Lower leg skin (tissue), 4 donors: ENCODE measurements at regions not wholly inside any gene's neighbourhood (a gene's known extent, or its start where the extent isn't known, plus 50 kb on each side); places are given as distances from the start of the nearest gene placed in this dataset.

Experiments used
- DNase-seq, 2 donors: peaks; one replicate each; pipeline ENCODE4 v3.0.0-alpha.2; 2019; ENCODE audit warnings: low spot score in 2 of 2
- H3K4me3 ChIP-seq: fragments of 200-600 bp; sonication (generic); 2 replicates; pipeline ENCODE4 v1.5.1; 2017; ENCODE audit warnings: mild to moderate bottlenecking, low read depth; ENCODE audit not compliant: poor library complexity, severe bottlenecking
- POLR2A ChIP-seq, 2 donors: fragments of 450-650 bp; IDR thresholded peaks; one replicate each; pipeline ENCODE4 v1.6.1; 2016 to 2017; ENCODE audit warnings: antibody characterized with exemption in 2 of 2, mild to moderate bottlenecking in 1 of 2, moderate library complexity in 1 of 2
- WGBS, 2 donors: methylation state at CpG; one replicate each; pipeline ENCODE4 v1.1.5; 2018; 5-methylcytosine and 5-hydroxymethylcytosine counted together
- intact Hi-C: fragments of 100-400 bp; cut with DNase I; formaldehyde crosslinking; loops from one replicate; pipeline ENCODE4 v1.15.0; 2023; ENCODE audit warnings: low total_unique reads
- TF ChIP-seq, protein P1 (sequence below), 3 donors: fragments of 450-650 bp; IDR thresholded peaks; one replicate each; pipeline ENCODE4 v1.5.1; 2016; ENCODE audit warnings: antibody characterized with exemption in 3 of 3, mild to moderate bottlenecking in 3 of 3, moderate library complexity in 2 of 3

DNA sequence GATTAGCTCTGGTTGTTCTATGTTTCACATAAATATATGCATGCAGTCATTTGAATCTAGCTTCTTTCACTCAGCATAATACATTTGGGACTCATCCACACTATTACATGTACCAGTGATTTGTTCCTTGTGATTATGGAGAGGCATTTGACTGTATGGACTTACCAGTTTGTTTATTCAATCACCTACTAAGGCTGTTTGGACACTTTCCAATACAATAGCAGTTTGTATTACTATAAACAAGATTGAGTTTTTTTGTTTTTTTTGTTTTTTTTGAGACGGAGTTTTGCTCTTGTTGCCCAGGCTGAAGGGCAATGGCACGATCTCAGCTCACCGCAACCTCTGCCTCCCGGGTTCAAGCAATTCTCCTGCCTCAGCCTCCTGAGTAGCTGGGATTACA lies 109.8 kb upstream of the DST start:
- intact Hi-C loops, result no loop called here
- DNase-seq, result no peak
- WGBS, 2 donors, result 98 to 99% methylated on average over 4 of the region's 4 CpGs
- H3K4me3 ChIP-seq, result no peak overlapping the region
- TF ChIP-seq POLR2A (IDR thresholded peaks at IDR 0.05), result no peak
- TF ChIP-seq, protein P1, sequence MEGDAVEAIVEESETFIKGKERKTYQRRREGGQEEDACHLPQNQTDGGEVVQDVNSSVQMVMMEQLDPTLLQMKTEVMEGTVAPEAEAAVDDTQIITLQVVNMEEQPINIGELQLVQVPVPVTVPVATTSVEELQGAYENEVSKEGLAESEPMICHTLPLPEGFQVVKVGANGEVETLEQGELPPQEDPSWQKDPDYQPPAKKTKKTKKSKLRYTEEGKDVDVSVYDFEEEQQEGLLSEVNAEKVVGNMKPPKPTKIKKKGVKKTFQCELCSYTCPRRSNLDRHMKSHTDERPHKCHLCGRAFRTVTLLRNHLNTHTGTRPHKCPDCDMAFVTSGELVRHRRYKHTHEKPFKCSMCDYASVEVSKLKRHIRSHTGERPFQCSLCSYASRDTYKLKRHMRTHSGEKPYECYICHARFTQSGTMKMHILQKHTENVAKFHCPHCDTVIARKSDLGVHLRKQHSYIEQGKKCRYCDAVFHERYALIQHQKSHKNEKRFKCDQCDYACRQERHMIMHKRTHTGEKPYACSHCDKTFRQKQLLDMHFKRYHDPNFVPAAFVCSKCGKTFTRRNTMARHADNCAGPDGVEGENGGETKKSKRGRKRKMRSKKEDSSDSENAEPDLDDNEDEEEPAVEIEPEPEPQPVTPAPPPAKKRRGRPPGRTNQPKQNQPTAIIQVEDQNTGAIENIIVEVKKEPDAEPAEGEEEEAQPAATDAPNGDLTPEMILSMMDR (IDR thresholded peaks at IDR 0.05), result no peak

DNA sequence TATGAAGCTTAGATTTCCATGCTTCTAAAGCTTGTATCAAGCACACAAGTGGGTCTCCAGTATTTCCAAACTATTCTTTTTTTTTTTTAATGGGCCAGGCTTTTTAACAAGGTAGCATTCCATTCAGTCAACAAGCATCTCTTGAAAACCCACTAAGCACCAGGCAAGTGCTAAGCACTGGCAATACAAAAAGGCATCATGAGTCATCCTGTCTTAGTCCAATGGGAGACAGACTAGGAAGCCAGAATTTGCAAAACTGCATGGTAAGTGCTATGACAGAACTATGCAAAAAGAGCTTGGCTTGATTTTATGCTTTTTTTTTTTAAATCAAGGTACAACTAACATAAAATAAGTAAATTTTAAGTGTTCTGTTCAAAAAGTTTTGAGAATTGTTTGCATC lies 109.3 kb upstream of the DST start:
- no peak for TF ChIP-seq POLR2A (IDR thresholded peaks at IDR 0.05)
- TF ChIP-seq, protein P1 (IDR thresholded peaks at IDR 0.05), result no peak
- no peak for DNase-seq
- H3K4me3 ChIP-seq, result no peak overlapping the region
- intact Hi-C loops, result no loop called here

DNA sequence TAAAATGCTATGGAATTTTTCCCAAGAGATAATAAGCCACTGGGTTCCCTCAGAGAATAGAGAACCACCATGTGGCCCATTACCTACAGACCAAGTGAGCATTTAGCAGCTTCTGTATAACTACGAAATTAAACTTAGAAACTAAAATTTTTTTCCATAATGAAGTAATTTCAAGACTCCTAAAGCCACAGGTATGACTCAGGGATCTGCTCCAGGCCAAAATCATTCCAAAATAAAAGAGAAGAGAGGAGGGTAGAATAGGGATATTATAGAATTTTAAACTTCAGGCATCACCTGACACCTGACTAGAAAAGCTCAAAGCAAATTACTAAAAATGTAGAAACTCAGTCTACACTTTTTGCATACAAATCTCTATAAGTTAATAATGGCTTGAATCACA lies 108.9 kb upstream of the DST start:
- DNase-seq, result no peak
- intact Hi-C loops, result no loop called here
- WGBS, 2 donors, result 71 to 81% methylated on average over 1 of the region's 1 CpG
- TF ChIP-seq, protein P1 (IDR thresholded peaks at IDR 0.05), result no peak
- no peak for TF ChIP-seq POLR2A (IDR thresholded peaks at IDR 0.05)
- H3K4me3 ChIP-seq, result no peak overlapping the region

DNA sequence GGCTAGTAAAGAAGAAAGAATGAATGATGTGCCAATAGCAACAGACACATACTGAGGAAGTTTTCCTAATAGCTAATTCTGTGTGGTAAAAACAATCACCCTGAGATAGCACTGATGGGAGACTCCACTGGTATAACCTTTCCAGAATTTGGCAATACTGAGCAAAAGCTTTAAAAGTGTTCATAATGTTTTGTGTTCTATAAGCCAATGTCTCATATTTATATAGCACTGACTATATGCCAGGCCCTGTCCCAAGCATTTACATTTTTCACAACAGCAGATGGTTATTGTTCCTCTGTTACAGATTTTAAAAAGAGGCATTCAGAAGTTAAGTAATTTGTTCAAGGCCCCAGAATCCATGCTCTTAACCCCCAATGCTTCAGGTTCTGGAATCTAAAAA lies 108.0 kb upstream of the DST start:
- DNase-seq, result no peak
- no peak for TF ChIP-seq POLR2A (IDR thresholded peaks at IDR 0.05)
- TF ChIP-seq, protein P1 (IDR thresholded peaks at IDR 0.05), result no peak
- intact Hi-C loops, result no loop called here
- no peak overlapping the region for H3K4me3 ChIP-seq

DNA sequence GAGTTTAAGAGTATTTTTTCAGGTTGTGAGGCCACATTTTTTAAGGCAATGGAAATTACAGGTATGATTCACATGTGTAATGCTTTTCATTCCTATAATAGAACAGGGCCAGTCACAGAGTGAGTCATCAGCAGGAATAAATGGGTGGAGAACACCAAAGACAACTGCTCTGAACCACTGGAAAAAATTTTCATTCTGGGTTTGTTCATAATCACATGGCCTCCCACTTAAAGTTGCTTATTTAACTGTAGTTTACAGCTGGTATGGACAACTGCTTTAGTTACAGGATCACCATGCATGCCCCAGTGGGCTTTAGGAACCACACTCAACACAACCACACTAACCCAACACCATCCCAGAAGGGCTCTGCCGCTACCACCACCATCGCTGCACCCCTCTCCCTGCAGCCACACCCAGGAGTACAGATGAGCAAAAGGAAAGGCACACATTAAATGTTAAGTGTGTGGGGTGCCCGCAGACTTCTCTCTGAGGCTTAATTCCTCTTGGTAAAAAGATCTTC lies 107.0 kb upstream of the DST start:
- TF ChIP-seq POLR2A (IDR thresholded peaks at IDR 0.05), result no peak
- TF ChIP-seq, protein P1 (IDR thresholded peaks at IDR 0.05), result no peak
- intact Hi-C loops, result no loop called here
- WGBS, 2 donors, result 84 to 88% methylated on average over 3 of the region's 3 CpGs
- no peak for DNase-seq
- no peak overlapping the region for H3K4me3 ChIP-seq

DNA sequence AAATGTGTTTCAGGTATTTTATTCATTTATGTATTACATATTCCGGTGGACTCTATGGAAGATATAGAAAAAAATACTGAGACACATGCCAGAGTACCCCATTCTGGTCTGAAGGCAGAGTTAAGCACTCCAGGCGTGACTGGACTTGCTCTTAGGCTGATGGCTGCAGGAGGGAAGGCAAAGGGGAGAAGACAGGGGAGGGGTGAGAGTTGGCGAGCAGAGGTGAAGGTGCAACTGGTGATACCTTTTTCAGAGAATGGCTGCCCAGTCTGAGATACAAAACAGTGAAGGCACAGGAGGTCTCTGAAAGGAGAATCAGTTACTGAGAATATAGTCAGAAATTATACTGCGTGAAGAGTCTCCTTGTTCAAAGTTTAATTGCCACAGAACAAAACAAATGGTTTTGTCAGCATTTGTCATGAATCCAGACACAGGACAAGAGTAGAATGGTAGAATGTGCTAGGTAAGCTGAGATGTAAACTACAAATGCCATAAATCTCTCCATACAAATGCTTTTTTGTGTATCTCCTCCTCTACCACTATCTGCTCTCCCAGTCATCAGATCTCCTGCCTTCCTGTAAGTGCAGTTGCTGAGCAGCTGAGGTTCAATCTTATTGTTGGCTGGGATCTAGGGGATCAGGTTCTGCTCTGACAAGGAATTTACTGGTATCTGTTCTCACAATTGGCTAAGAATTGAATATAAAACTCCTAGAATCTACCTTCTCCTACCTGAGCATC lies 104.2 kb upstream of the DST start:
- WGBS, 2 donors, result 69 to 72% methylated on average over 4 of the region's 4 CpGs
- no peak for TF ChIP-seq POLR2A (IDR thresholded peaks at IDR 0.05)
- TF ChIP-seq, protein P1 (IDR thresholded peaks at IDR 0.05), result no peak
- intact Hi-C loops, result no loop called here
- DNase-seq, result no peak
- H3K4me3 ChIP-seq, result no peak overlapping the region
